DOHH2 (cell line): ENCODE measurements at regions not wholly inside any gene's neighbourhood (a gene's known extent, or its start where the extent isn't known, plus 50 kb on each side); places are given as distances from the start of the nearest gene placed in this dataset.

Experiments used
- H3F3A ChIP-seq: fragments of 200-600 bp; sonication (generic), shearing (Covaris generic); 2 replicates; pipeline ENCODE4 v1.6.0; 2016; ENCODE audit warnings: antibody characterized with exemption, mild to moderate bottlenecking; ENCODE audit not compliant: control insufficient read depth, insufficient read depth
- H3K27ac ChIP-seq: fragments of 200-600 bp; sonication (generic); 2 replicates; pipeline ENCODE4 v1.5.1; 2014; ENCODE audit warnings: low read depth, mild to moderate bottlenecking, low read length, moderate library complexity
- H3K27me3 ChIP-seq: fragments of 200-600 bp; sonication (generic); 2 replicates; pipeline ENCODE4 v1.6.1; 2014; ENCODE audit warnings: mild to moderate bottlenecking, low read length, mixed read lengths; ENCODE audit not compliant: control insufficient read depth
- H3K36me3 ChIP-seq: fragments of 200-600 bp; sonication (generic); 2 replicates; pipeline ENCODE4 v1.6.1; 2014; ENCODE audit warnings: mild to moderate bottlenecking, low read length, moderate library complexity, mixed read lengths; ENCODE audit not compliant: control insufficient read depth
- H3K4me1 ChIP-seq: fragments of 200-600 bp; sonication (generic); 2 replicates; pipeline ENCODE4 v1.6.1; 2014; ENCODE audit warnings: mild to moderate bottlenecking, low read length, mixed read lengths; ENCODE audit not compliant: control insufficient read depth
- H3K4me2 ChIP-seq: fragments of 200-600 bp; sonication (generic); 2 replicates; pipeline ENCODE4 v1.6.0; 2014; ENCODE audit warnings: mild to moderate bottlenecking, low read length, moderate library complexity
- H3K4me3 ChIP-seq: fragments of 200-600 bp; sonication (generic); 2 replicates; pipeline ENCODE4 v1.5.1; 2014; ENCODE audit warnings: mild to moderate bottlenecking, low read length, mixed read lengths
- H3K79me2 ChIP-seq: fragments of 200-600 bp; sonication (generic); 2 replicates; pipeline ENCODE4 v1.6.1; 2014; ENCODE audit warnings: mild to moderate bottlenecking, low read length, mixed read lengths; ENCODE audit not compliant: control insufficient read depth
- H3K9me2 ChIP-seq: fragments of 200-600 bp; sonication (generic); replicated peaks from 2 replicates; pipeline ENCODE4 v1.6.1; 2014; ENCODE audit warnings: mild to moderate bottlenecking, low read length, mixed read lengths; ENCODE audit not compliant: control insufficient read depth
- H3K9me3 ChIP-seq: fragments of 200-600 bp; sonication (generic); 2 replicates; pipeline ENCODE4 v1.6.1; 2014; ENCODE audit warnings: antibody characterized with exemption, low read length, mixed read lengths; ENCODE audit not compliant: control insufficient read depth, insufficient read depth
- H4K20me1 ChIP-seq: fragments of 200-600 bp; sonication (generic); 2 replicates; pipeline ENCODE4 v1.6.0; 2014; ENCODE audit warnings: low read depth, mild to moderate bottlenecking, antibody characterized with exemption, low read length, moderate library complexity; ENCODE audit not compliant: control insufficient read depth, insufficient read depth
- CTCF ChIP-seq: fragments of 200-600 bp; sonication (generic); IDR thresholded peaks from one replicate; pipeline ENCODE4 v1.5.1; 2014; ENCODE audit warnings: antibody characterized with exemption, mild to moderate bottlenecking, low read depth, low read length; ENCODE audit not compliant: poor library complexity, severe bottlenecking
- EZH2phosphoT487 ChIP-seq: fragments of 200-600 bp; sonication (generic); IDR thresholded peaks from 2 replicates; pipeline ENCODE4 v1.6.1; 2017; ENCODE audit warnings: borderline replicate concordance, mild to moderate bottlenecking, antibody characterized with exemption, low read length, moderate library complexity, mixed read lengths

GRCh38 chr5:39482098-39482497 is 57.3 kb upstream of the DAB2 start:
- H3K9me2 ChIP-seq, result no peaks in the 10 kb centered on the region
- H3K27ac ChIP-seq, result no peak overlapping the region
- no peaks in the 10 kb centered on the region for H3K9me3 ChIP-seq
- H3K4me3 ChIP-seq, result no peak overlapping the region
- no peak overlapping the region for H3K4me2 ChIP-seq
- H4K20me1 ChIP-seq, result no peaks in the 10 kb centered on the region
- H3K79me2 ChIP-seq, result no peaks in the 10 kb centered on the region
- no peaks in the 10 kb centered on the region for H3F3A ChIP-seq
- H3K4me1 ChIP-seq, result no peaks in the 10 kb centered on the region
- TF ChIP-seq EZH2phosphoT487 (no peak), CTCF (no peak)
- no peaks in the 10 kb centered on the region for H3K36me3 ChIP-seq
- no peaks in the 10 kb centered on the region for H3K27me3 ChIP-seq

- no peaks in the 10 kb centered on the region for H3K27me3 ChIP-seq
- no peaks in the 10 kb centered on the region for H4K20me1 ChIP-seq
- H3K9me2 ChIP-seq, result no peaks in the 10 kb centered on the region
- no peaks in the 10 kb centered on the region for H3K79me2 ChIP-seq
- no peaks in the 10 kb centered on the region for H3K36me3 ChIP-seq
- no peaks in the 10 kb centered on the region for H3F3A ChIP-seq
- H3K4me2 ChIP-seq, result no peak overlapping the region
- H3K27ac ChIP-seq, result no peak overlapping the region
- H3K4me3 ChIP-seq, result no peak overlapping the region
- H3K9me3 ChIP-seq, result no peaks in the 10 kb centered on the region
- TF ChIP-seq CTCF, result no peak
- TF ChIP-seq EZH2phosphoT487, result no peak
- no peaks in the 10 kb centered on the region for H3K4me1 ChIP-seq
Measured at GRCh38 chr5:39479537-39479936, 54.8 kb upstream of the DAB2 start.

GRCh38 chr5:39478863-39479262 is 54.1 kb upstream of the DAB2 start:
- no peak overlapping the region for H3K27ac ChIP-seq
- no peaks in the 10 kb centered on the region for H4K20me1 ChIP-seq
- no peaks in the 10 kb centered on the region for H3K9me3 ChIP-seq
- no peaks in the 10 kb centered on the region for H3K27me3 ChIP-seq
- no peak for TF ChIP-seq CTCF
- no peak for TF ChIP-seq EZH2phosphoT487
- no peak overlapping the region for H3K4me2 ChIP-seq
- no peaks in the 10 kb centered on the region for H3K4me1 ChIP-seq
- no peaks in the 10 kb centered on the region for H3K9me2 ChIP-seq
- H3K79me2 ChIP-seq, result no peaks in the 10 kb centered on the region
- H3K36me3 ChIP-seq, result no peaks in the 10 kb centered on the region
- H3F3A ChIP-seq, result no peaks in the 10 kb centered on the region
- no peak overlapping the region for H3K4me3 ChIP-seq

- no peaks in the 10 kb centered on the region for H3K27me3 ChIP-seq
- H4K20me1 ChIP-seq, result no peaks in the 10 kb centered on the region
- H3K4me2 ChIP-seq, result no peak overlapping the region
- H3K79me2 ChIP-seq, result no peaks in the 10 kb centered on the region
- no peak overlapping the region for H3K27ac ChIP-seq
- H3K9me3 ChIP-seq, result no peaks in the 10 kb centered on the region
- no peak overlapping the region for H3K4me3 ChIP-seq
- H3K9me2 ChIP-seq, result no peaks in the 10 kb centered on the region
- TF ChIP-seq EZH2phosphoT487 (no peak), CTCF (no peak)
- no peaks in the 10 kb centered on the region for H3F3A ChIP-seq
- H3K36me3 ChIP-seq, result no peaks in the 10 kb centered on the region
- H3K4me1 ChIP-seq, result no peaks in the 10 kb centered on the region
Measured at GRCh38 chr5:39476843-39477220, 52.1 kb upstream of the DAB2 start.
